Tibial nerve (tissue), 3 donors: ENCODE measurements at regions not wholly inside any gene's neighbourhood (a gene's known extent, or its start where the extent isn't known, plus 50 kb on each side); places are given as distances from the start of the nearest gene placed in this dataset.

Experiments
- CTCF ChIP-seq, 5 experiments: fragments of 200-600 bp in 3 of 5; fragments of 450-650 bp in 2 of 5; sonication (generic) in 3 of 5; IDR thresholded peaks; one replicate each; pipeline ENCODE4 v1.5.1; 2016 to 2019; ENCODE audit warnings: antibody characterized with exemption in 5 of 5, mild to moderate bottlenecking in 3 of 5, moderate library complexity in 2 of 5
- POLR2A ChIP-seq, 2 donors: fragments of 450-650 bp; IDR thresholded peaks; one replicate each; pipeline ENCODE4 v1.6.1; 2017; ENCODE audit warnings: antibody characterized with exemption in 2 of 2, mild to moderate bottlenecking in 2 of 2, moderate library complexity in 2 of 2

- TF ChIP-seq CTCF (IDR thresholded peaks at IDR 0.05): no peak
- TF ChIP-seq POLR2A (IDR thresholded peaks at IDR 0.05): no peak
Observed at GRCh38 chr3:109927726-109928125, 590.4 kb upstream of the DPPA4 start.
